HFF-Myc (cell line): ENCODE measurements at regions not wholly inside any gene's neighbourhood (a gene's known extent, or its start where the extent isn't known, plus 50 kb on each side); places are given as distances from the start of the nearest gene placed in this dataset.

ENCODE experiments used
- DNase-seq: peaks from one replicate; pipeline ENCODE4 v3.0.0-alpha.2; 2011; ENCODE audit warnings: low read depth; ENCODE audit errors: extremely low read depth
- H3K4me3 ChIP-seq: replicated peaks from 2 replicates; pipeline ENCODE4 v1.5.1; 2011; ENCODE audit warnings: low read depth, mild to moderate bottlenecking, control low read depth, low read length
- CTCF ChIP-seq: IDR thresholded peaks from 2 replicates; pipeline ENCODE4 v1.5.1; 2012; ENCODE audit warnings: mild to moderate bottlenecking, low read depth, low read length, control low read depth; ENCODE audit errors: missing control alignments

GRCh38 chr5:51060953-51061352 is 322.3 kb upstream of the ISL1 start:
- no peak for TF ChIP-seq CTCF
- H3K4me3 ChIP-seq: no peak overlapping the region
- no peak for DNase-seq

GRCh38 chr5:51072937-51073336 is 310.3 kb upstream of the ISL1 start:
- no peak for TF ChIP-seq CTCF
- no peak overlapping the region for H3K4me3 ChIP-seq
- no peak for DNase-seq

GRCh38 chr5:51082741-51083140 is 300.5 kb upstream of the ISL1 start:
- DNase-seq: no peak
- H3K4me3 ChIP-seq: no peak overlapping the region
- no peak for TF ChIP-seq CTCF

GRCh38 chr5:51091816-51092215 is 291.4 kb upstream of the ISL1 start:
- H3K4me3 ChIP-seq: no peak overlapping the region
- TF ChIP-seq CTCF: no peak
- DNase-seq: no peak

- no peak overlapping the region for H3K4me3 ChIP-seq
- DNase-seq: no peak
- no peak for TF ChIP-seq CTCF
Observed at GRCh38 chr5:51095486-51095885, 287.8 kb upstream of the ISL1 start.

- DNase-seq: no peak
- no peak overlapping the region for H3K4me3 ChIP-seq
- no peak for TF ChIP-seq CTCF
Observed at GRCh38 chr5:51096859-51097258, 286.4 kb upstream of the ISL1 start.

GRCh38 chr5:51099173-51099853 is 283.9 kb upstream of the ISL1 start:
- TF ChIP-seq CTCF: no peak
- no peak overlapping the region for H3K4me3 ChIP-seq
- no peak for DNase-seq
